Stimulated activated CD4-positive, alpha-beta T cell treated with anti-CD3 and anti-CD28 coated beads, TNF-alpha, amount 100 ng/mL, for 4 hours (primary cell): ENCODE measurements at regions not wholly inside any gene's neighbourhood (a gene's known extent, or its start where the extent isn't known, plus 50 kb on each side); places are given as distances from the start of the nearest gene placed in this dataset.

Experiments used
- DNase-seq, 3 experiments: peaks; one replicate each; pipeline ENCODE4 v3.0.0-alpha.2; 2020; ENCODE audit warnings: low read depth in 3 of 3

DNA sequence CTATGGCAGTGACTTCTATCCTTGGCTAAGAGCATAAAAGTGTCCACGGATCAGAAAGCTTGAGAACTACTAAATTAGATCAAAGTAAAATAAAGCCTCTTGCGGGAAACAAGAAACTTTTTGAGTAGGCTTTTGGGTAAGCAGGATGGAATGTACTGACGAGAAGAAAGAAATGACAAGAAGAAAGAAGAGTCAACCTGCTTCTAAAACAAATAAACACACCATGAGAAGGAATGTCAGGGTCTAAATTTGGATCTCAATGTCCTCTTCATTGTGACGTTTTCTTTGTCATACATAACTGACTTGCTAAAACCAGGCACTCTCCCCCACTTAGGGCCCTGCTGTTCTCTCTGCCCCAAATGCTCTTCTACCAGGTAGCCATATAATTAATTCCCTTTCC lies 290.1 kb upstream of the PTGER4 start:
- DNase-seq, result no peak

DNA sequence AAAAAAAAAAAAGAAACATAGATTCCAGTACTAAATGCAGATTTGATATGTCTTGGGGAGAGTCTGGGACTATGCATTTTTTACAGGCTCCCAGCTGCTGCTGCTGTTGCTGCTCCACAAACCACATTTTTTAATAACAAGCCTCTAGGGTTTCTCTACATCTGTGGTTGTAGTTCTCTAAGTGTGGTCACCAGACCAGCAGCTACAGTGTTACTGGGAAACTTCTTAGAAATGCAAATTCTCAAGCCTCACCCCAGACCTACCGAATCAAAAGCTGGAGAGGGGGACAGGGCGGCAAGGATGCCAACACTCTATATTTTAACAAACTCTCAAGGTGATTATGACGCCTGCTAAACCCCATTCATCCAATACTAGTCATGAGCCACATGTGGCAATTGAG lies 293.4 kb upstream of the PTGER4 start:
- DNase-seq, result no peak

DNA sequence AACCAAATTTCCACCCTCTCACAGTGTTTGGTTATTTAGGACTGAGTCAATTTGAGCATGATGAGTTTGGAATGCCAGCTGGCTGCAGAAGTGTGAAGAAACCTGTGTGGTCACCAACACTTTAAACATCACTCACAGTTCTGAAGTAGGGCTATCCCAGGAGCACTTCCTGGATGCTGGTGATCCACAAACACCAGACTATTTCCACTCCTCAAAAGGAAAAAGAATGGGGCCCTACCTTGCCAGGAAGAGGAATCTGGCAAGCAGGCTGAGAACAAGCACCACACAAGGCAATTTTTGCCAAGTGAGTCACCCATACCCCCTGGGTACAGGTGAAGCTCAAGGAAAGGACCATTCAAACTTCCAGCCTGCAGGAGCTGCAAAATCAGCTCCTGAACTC lies 294.2 kb upstream of the PTGER4 start:
- DNase-seq, result no peak

DNA sequence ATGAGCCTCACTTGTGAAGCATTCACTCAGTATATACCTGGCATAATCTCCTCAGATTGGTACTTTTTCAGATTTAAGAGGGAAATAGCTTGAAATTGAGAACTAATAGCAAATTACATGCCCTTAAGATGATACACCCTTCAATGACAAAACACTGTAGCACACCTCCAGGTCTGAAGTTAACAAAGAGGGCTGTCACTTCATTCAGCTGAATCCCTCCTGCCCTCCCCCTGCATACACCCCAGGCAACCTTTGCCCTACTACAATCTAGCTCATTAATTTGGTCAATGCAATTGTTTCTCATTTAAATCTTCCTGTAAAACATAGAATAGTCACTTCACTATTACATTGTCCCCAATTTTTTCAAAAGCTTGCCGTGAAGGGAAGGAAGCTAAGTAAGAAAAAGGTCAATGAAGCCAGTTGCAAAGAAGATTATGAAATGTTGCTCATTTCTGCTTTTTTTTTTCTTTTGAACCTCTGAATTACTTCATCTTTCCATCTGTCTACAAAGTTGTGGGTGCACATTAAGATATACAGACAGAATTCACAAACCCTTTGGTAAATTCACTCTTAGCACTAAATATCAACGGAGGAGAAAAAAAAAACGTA lies 294.8 kb upstream of the PTGER4 start:
- no peak for DNase-seq

DNA sequence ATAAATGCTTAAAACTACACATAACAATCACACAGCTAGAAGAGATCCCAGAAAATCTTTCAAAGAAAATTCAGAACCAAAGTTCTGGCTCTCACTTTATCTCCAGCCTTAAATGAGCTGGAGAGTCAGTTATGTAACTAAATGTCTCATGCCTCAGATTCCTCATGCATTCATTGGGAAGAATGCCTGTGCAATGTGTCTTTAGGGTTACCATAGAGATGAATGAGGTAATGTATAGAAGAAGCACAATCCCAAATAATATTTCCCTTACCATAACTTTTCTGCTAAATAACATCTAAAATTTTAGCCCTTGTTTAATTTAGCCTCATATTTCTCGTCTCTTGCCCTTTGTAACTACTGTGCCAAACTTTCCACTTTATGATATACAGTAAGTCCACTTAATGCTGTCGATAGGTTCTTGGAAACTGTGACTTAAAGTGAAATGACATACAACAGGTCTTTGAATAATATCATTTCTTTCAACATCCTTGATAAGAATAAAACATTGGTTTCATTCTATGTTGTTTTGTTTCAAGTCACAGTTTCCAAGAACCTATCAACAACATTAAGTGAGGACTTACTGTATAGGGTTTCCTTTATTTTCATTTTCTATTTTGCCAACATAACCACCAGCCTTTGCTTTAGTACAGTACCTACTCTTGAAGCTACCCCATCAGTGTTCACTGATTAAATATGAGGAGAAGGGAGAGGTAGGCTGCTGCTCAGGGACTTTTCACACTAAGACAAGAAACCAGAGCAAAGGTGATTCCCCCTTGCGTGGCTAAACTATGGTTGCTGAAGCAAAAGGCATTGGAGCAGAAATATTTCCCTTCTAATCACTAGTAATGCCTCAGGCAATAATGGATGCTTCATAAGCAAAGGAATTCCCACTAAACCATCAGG lies 295.7 kb upstream of the PTGER4 start:
- DNase-seq, result no peak

DNA sequence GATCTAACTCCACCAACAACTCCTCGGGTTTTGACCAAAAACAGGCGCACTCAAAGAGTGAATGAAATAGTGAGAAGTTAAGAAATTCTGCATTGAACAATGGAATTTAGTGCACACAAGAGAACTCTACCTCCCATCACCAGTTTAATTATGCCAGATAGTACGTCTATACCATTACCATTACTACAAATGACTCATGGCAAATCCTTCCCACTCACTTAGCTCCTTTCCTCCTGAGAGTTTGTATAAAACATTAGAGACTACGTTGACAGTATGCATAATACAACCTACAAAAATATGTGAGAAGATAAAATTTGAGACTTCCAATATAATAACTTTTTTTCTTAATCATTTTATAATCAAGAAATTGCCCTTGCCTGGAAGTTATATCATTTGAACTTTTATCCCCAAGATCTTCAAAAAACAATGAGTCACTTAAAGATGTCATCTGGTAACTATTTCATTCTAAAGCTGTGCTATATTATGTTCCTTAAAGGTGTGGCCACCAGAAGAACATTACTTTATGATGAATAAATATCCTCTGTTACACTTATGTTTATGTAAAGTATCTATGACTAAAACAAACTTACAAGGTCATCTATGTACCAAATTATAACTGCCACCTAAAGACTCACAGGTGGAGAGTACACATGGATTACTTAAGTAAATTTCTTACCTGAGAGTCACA lies 297.9 kb upstream of the PTGER4 start:
- no peak for DNase-seq

DNA sequence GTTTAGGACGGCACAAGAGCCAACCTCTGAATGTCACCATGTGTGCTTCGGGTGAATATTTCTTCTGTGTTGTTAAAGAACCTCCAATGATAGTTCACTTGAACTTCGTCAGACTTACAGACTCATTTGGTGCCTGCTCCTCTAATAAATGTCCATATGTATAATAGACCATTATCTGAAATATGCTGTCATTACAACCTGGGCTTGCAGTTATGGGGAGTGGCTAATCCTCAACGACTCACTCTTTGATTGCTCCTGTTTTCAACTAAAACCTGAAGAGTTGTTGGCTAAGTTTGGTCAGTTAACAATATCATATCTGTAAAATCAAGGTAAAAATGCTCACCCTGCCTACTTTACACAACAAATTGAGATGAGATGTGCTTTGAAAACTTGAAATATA lies 298.7 kb upstream of the PTGER4 start:
- DNase-seq, result no peak

DNA sequence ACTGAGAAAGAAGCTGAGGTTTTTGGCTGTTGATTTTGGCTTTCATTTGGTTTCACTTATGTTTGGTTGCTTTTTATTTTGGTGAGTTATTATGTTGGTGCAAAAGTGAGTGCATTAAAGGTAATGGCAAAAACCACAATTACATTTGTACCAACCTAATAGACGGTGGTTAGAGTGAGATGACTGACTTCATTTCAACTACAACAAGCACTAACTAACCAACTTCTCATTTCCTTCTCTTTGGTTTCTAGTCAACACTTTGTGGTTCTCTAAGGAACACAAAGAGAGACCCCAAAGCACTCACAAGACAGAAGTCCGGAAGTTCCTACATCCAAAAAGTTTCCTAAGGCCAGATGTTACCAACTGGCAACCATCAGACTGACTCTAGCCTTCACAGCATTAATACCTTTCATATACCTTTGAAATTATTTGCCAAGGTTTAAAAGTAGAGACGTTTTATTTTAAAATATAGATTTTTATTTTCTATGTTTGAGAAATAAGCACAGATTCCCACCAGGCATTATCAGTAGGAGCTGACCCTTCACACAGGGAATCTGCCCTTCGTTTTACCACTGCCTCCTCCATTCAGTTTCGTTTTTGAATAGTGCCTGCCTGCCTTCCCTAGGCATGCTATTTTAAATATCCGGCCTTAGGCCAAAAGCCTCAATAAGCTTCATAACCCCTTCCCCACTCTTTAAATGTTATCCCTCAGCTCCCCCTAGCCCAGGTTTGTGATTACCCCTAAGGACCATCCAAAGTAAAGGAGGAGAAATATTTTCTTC lies 301.1 kb upstream of the PTGER4 start:
- DNase-seq, result no peak

DNA sequence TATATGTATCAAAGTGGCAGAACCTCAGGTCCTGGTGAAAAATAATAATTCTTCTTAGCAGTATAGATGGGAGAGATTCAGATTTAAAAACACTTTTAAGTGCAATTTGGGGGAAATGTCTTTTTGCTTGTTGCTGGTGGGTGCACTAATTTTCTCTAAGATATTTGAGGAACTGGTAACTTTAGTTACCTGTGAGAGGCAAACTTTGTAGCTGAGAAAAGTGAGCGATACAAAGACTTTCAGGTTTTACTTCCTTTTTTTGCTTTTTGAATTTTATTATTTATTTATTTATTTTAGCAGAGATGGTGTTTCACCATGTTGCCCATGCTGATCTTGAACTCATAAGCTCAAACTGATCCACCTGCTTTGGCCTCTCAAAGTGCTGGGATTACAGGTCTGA lies 303.1 kb upstream of the PTGER4 start:
- DNase-seq, result no peak

DNA sequence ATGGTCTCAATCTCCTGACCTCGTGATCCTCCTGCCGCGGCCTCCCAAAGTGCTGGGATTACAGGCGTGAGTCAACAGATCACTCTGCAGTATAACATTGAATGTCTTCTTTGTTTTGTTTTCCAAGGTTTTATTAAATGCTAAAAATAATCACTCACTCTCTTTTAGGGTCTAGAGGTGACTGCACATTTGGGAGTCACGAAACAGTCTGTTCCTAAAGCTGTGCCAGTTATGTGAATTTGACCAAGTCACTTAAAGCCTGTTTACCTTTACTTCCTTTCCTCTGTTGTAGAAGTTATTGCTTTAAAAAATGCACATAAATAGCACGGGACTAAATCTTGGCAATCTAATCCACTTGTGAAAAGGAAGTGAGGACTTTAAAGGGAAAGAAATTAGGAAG lies 304.9 kb upstream of the PTGER4 start:
- no peak for DNase-seq

DNA sequence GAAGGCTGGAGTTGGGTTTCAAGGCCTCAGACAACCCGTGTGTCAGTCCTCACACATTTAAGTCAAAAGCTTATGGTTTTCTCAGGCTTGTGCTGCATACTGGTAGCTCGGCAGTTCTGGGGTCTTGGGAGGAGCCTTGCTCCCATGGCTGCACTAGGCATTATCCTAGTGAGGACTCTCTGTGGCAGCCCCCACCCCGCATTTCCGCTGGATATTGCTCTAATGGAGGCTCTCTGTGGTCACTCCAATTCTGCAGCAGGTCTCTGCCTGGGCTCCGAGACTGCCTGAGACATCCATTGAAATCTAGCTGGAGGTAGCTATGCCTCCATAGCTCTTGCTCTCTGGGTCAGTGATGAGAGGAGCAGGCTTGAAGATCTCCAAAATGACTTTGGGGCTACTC lies 311.5 kb upstream of the PTGER4 start:
- DNase-seq, result no peak

DNA sequence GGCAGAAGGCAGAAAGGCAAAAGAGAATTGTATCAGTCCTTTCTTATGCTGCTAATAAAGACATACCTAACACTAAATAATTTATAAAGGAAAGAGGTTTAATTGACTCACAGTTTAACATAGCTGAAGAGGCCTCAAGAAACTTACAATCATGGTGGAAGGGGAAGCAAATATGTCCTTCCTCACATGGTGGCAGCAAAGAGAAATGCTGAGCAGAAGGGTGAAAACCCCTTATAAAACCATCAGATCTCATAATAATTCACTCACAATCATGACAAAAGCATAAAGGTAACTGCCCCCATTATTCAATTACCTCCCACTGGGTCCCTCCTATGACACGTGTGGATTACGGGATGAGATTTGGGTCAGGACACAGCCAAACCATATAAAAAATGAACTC lies 312.5 kb upstream of the PTGER4 start:
- DNase-seq, result no peak

DNA sequence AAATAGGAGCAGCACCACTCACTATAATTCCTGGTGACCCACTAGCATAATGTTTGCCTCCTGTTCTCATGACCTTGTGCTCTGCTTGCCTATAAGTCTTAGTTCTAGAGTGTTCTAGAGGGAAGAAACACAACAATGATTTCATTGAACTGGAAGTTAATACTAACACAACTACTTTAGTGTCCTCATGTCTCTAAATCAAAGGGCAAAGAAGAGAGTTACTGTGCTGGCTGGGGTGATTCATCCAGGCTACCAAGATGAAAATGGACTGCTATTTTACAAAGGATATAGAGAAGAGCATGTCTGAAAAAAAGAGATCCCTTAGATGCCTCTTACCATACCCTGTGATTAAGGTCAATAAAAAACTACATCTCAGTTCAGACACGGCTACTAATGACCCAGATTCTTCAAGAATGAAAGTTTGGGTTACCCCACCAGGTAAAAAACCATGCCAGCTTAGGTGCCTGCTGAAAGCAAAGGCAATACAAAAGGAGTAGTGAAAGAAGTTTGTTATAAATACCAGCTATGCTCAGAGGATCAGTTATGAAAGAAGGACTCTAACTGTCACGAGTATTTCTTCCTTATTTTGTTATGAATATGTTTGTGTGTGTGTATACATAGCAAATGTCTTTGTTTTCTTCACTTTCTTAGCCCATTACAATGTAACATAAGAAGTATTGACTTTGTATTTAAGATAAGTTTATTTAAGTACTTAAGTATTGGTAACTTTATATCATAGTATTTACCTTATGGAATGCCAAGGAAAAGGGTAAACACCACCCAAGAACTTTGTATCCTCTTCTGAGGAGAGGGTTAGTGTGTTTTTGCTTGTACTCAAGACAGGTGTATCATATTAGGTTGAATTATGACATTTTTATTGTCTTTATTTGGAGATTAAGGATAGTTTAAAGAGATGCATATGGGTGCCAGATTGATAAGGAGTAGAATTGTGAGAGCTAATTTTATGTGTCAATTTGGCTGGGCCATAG lies 314.1 kb upstream of the PTGER4 start:
- DNase-seq, result no peak

DNA sequence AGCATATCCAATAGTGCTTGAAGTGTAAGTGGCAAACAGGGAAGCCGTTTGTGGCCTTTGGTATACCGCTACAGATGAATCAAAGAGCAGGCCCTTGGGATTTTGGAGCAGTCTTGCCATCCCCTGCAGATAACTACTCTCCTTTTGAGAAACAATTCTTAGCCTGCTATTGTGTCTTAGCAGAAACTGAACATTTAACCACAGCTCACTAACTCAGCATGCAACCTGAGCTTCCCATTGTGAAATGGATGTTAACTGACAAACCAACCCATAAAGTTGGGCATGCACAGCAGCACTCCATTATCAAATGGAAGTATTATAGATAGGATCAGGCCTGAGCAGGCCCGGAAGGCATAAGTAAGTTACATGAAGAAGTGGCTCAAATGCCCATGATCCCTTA lies 315.3 kb upstream of the PTGER4 start:
- no peak for DNase-seq

DNA sequence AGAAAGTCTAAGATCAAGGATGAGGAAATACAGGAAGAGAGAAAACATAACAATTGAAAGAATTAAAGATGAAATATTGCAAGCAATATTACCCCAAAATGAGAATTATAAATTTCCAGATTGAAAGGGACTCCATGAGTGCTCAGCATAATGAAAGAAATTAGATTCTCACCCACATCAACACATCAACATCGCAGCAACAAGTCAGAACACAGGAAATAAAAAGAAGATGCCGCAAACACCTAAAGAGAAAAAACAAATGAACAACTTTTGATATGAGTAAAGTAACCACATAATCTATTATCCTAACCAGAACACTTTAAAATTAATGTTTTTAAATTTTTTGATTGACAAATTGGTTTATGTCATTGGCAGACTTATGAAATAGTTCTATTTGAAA lies 318.3 kb upstream of the PTGER4 start:
- DNase-seq, result no peak

DNA sequence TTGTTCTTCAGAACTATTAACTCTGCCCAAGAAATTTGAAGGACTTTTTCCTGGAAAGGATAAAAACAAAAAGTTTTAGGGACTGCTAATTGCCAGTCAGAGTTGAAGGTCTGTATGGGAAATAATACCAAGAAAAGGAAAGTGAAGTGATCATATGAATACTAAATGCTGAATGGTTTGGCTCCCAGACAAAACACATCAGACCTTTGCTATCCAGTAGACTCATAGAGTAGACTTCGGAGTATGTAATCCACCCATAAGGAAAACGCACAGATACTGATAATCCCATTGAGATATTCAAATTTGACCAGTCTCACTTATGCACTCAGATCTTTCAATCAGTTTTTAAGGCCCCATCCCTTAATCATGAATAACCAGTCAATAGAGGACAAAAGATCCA lies 319.0 kb upstream of the PTGER4 start:
- DNase-seq, result no peak

DNA sequence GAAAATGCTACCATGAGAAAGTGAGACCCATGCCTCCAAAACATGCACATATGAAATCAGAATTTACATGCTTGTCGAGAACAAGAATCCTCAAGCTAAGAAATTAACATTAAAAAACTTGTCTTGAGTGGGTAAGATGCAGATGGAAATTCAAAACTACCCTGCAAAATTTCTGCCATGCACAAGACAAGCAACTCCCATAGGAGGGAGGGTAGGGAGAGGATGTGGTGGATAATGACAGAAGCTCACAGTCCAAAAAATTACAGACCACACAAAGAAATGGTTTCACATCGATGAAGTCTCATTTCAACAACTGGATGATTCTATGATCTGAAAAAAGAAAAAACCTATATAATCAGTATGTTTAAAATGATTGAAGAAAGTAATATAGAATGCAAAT lies 319.9 kb upstream of the PTGER4 start:
- DNase-seq, result no peak

DNA sequence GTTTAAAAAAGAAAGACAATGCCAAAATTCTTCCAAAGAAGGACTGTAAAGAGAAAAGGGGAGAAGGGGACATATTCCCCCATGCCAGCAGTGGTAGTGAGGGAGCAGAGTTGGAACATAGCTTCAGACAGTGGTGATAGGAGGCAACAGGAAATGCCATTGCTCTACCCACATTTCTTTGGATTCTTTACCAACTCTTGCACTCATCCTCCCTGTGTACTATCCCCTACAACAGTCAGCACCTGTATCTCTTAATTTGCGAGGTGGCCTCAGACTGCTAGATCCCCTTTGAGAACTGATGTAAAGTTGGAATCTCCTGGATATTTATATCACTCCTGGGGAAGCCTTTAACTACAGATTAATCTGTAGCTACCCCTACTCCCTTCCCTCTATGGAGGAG lies 320.6 kb upstream of the PTGER4 start:
- DNase-seq, result no peak

DNA sequence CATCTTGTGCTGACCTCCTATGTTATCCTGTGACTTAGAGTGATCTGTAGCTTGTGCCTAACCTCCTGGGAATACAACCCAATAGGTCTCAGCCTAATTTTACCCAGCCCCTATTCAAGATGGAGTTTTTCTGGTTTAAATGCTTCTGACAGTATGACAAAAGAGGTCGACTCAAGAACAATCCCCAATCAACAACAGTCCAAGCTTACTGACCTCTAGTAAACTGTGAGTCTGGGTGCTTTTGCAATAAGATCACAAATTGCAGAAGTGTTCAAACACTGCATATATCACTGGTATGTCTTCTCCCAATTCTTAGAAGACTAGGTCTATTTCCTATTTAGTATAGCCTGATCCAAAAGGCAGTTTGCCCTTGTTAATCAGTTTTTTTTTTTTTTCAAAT lies 323.5 kb upstream of the PTGER4 start:
- no peak for DNase-seq

DNA sequence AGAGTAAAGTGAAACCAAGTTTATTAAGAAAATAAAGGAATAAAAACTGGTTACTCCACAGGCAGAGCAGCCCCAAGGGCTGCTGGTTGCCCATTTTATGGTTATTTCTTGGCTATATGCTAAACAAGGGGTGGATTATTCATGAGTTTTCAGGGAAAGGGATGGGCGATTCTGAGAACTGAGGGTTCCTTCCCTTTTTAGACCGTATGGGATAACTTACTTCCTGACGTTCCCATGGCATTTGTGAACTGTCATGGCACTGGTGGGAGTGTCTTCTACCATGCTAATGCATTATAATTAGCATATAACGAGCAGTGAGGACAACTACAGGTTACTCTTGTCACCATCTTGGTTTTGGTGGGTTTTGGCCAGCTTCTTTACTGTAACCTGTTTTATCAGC lies 323.9 kb upstream of the PTGER4 start:
- no peak for DNase-seq

DNA sequence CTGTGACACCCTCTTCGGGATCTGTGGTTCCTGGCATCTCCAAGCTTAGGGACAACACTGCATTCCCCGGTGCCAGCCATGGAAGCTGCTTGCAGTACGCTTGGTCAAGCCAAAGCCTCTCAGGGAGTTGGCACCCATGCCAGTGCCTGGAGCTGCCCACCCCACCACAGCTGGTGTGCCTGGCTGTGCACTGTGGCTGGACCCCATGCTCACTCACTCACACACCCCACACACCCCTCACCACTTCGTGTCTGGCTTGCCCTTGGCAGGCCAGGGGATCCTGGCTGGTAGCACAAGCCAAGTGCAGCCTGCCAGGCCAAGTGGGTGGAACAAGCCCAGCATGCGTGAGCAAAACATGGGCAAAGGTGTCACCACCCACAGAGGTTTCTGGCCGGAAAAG lies 324.5 kb upstream of the PTGER4 start:
- DNase-seq, result no peak
